Heart right ventricle (tissue), 16 donors: ENCODE measurements at regions not wholly inside any gene's neighbourhood (a gene's known extent, or its start where the extent isn't known, plus 50 kb on each side); places are given as distances from the start of the nearest gene placed in this dataset.

Experiments
- ATAC-seq, 8 donors: fragments of 200-7000 bp; cut with Tn5 transposase; one replicate each; pipeline ENCODE4 v1.9.1; 2020; ENCODE audit warnings: mild to moderate bottlenecking in 8 of 8, moderate library complexity in 8 of 8, moderate number of reproducible peaks in 1 of 8
- DNase-seq, 2 donors: peaks; one replicate each; pipeline ENCODE4 v3.0.0-alpha.2; 2020
- H3K27ac ChIP-seq, 10 donors: fragments of 200-600 bp; sonication (generic) in 2 of 10; one replicate each; pipeline versions ENCODE4 v1.5.0 to v1.8.0; 2020 to 2022; ENCODE audit warnings: mild to moderate bottlenecking in 3 of 10
- H3K27me3 ChIP-seq, 7 donors: fragments of 200-600 bp; one replicate each; pipeline ENCODE4 v1.8.0; 2021 to 2022; ENCODE audit warnings: mild to moderate bottlenecking in 2 of 7
- H3K36me3 ChIP-seq, 9 donors: fragments of 200-600 bp; sonication (generic) in 1 of 9; one replicate each; pipeline versions ENCODE4 v1.5.0 to v1.8.0; 2020 to 2022; ENCODE audit warnings: mild to moderate bottlenecking in 2 of 9
- H3K4me1 ChIP-seq, 9 donors: fragments of 200-600 bp; sonication (generic) in 1 of 9; one replicate each; pipeline versions ENCODE4 v1.5.0 to v1.8.0; 2020 to 2022; ENCODE audit warnings: mild to moderate bottlenecking in 4 of 9
- H3K4me3 ChIP-seq, 10 donors: fragments of 200-600 bp; sonication (generic) in 2 of 10; one replicate each; pipeline versions ENCODE4 v1.5.0 to v1.8.0; 2020 to 2022; ENCODE audit warnings: mild to moderate bottlenecking in 7 of 10, moderate library complexity in 2 of 10
- H3K9me3 ChIP-seq, 11 donors: fragments of 200-600 bp in 10 of 11; sonication (generic) in 2 of 11; one replicate each; pipeline versions ENCODE4 v1.5.0 to v1.8.0; 2013 to 2022; ENCODE audit warnings: mild to moderate bottlenecking in 2 of 11, control low read depth in 1 of 11, moderate library complexity in 1 of 11
- CTCF ChIP-seq, 9 donors: fragments of 200-600 bp; sonication (generic) in 2 of 9; IDR thresholded peaks; one replicate each; pipeline versions ENCODE4 v1.5.0 to v1.8.0; 2021 to 2022; ENCODE audit warnings: antibody characterized with exemption in 9 of 9, mild to moderate bottlenecking in 5 of 9, moderate library complexity in 1 of 9
- WGBS, 2 donors: extraction: QIAGEN DNeasy Blood & Tissue Kit; methylation state at CpG; one replicate each; pipeline ENCODE4 v1.1.7; 2013; ENCODE audit warnings: inconsistent platforms in 1 of 2; 5-methylcytosine and 5-hydroxymethylcytosine counted together
- intact Hi-C, 10 donors: fragments of 100-400 bp; cut with DNase I; formaldehyde crosslinking; loops; one replicate each; pipeline versions ENCODE4 v1.11.1 to v1.14.2; 2022
- donor health status: Arrhythmogenic right ventricular cardiomyopathy.
- donor health status: ischemic (EF 13 %, LVEDD 7.1; RV severe dilation, severe dysfunction).
- donor health status: healthy with polysubstance abuse.
- donor health status: DM: no; HTN: yes; CAD: no.
- donor health status: DM: no; HTN: no; CAD: no.
- donor health status: ischemic (EF 25% LVEDD 6.9; RV normal size, moderate dysfunction).
- donor health status: ischemic (EF 25% LVEDD 5.7; RV mildly dilated, moderate dysfunction).
- donor health status: healthy.
- donor health status: DM: yes; HTN: yes; CAD: no.
- donor health status: Ischemic cardiomyopathy.
- donor health status: ischemic (EF 35%, LVEDD 5.7; RV mildly dilated, moderate dysfunction).
- donor health status: nonischemic (EF 11% LVEDD 7.7; RV severe dilation, severe dysfunction).
- donor health status: DM: yes; HTN: yes; CAD: no.
- donor health status: PGD.
- donor health status: ischemic (EF 29% LVEDD 5.4; RV normal size, mild dysfunction).
- donor health status: nonischemic (EF 23%, LVEDD 6.1; RV moderate dilation, normal function).

- DNase-seq (no peak), ATAC-seq (no peak)
- no peak for TF ChIP-seq CTCF (IDR thresholded peaks at IDR 0.05)
- Histone ChIP-seq H3K4me3 (no peak overlapping the region), H3K27me3 (no peaks in the 10 kb centered on the region), H3K27ac (no peak overlapping the region), H3K36me3 (no peaks in the 10 kb centered on the region), H3K9me3 (no peaks in the 10 kb centered on the region), H3K4me1 (no peaks in the 10 kb centered on the region)
- intact Hi-C loops = no loop called here
- 76 to 78% methylated on average over 1 of the region's 1 CpG for WGBS, 2 donors
These were observed 878.3 kb downstream of the TDRD15 start for GRCh38 chr2:22002066-22002465.

- no peaks in the 10 kb centered on the region for H3K9me3 ChIP-seq
- no peak for TF ChIP-seq CTCF (IDR thresholded peaks at IDR 0.05)
- no peak for DNase-seq
- H3K36me3 ChIP-seq = no peaks in the 10 kb centered on the region
- H3K4me1 ChIP-seq = no peaks in the 10 kb centered on the region
- no peak for ATAC-seq
- intact Hi-C loops = no loop called here
- no peaks in the 10 kb centered on the region for H3K27me3 ChIP-seq
- no peak overlapping the region for H3K4me3 ChIP-seq
- WGBS, 2 donors = 86 to 87% methylated on average over 3 of the region's 3 CpGs
- no peak overlapping the region for H3K27ac ChIP-seq
These were observed 879.5 kb downstream of the TDRD15 start for GRCh38 chr2:22003270-22003669.

GRCh38 chr2:22011048-22011447, 887.3 kb downstream of the TDRD15 start:
- Histone ChIP-seq H3K4me3 (no peak overlapping the region), H3K27me3 (no peaks in the 10 kb centered on the region), H3K36me3 (no peaks in the 10 kb centered on the region), H3K27ac (no peak overlapping the region), H3K9me3 (no peaks in the 10 kb centered on the region), H3K4me1 (no peaks in the 10 kb centered on the region)
- intact Hi-C loops = no loop called here
- no peak for DNase-seq
- no peak for TF ChIP-seq CTCF (IDR thresholded peaks at IDR 0.05)
- 74 to 88% methylated on average over 1 of the region's 1 CpG for WGBS, 2 donors
- ATAC-seq = no peak

- H3K36me3 ChIP-seq = no peaks in the 10 kb centered on the region
- DNase-seq = no peak
- ATAC-seq = peak in 6 of 8 donors; percentile 28 to 82 (median 60)
- H3K9me3 ChIP-seq = no peaks in the 10 kb centered on the region
- H3K27me3 ChIP-seq = no peaks in the 10 kb centered on the region
- WGBS, 2 donors = 49 to 55% methylated on average over 6 of the region's 6 CpGs
- H3K4me1 ChIP-seq = peaks cover 0 to 5% (median 0%) of the 10 kb centered on the region in 9 donors
- TF ChIP-seq CTCF (IDR thresholded peaks at IDR 0.05) = no peak
- intact Hi-C loops = no loop called here
- no peak overlapping the region for H3K4me3 ChIP-seq
- no peak overlapping the region for H3K27ac ChIP-seq
These were observed 896.4 kb downstream of the TDRD15 start for GRCh38 chr2:22020091-22020742.
